Calu3 (cell line): ENCODE measurements at regions not wholly inside any gene's neighbourhood (a gene's known extent, or its start where the extent isn't known, plus 50 kb on each side); places are given as distances from the start of the nearest gene placed in this dataset.

ENCODE experiments used
- BruUV-seq: library from RNA; stranded (reverse); fragments of 400-500 nt; replicated peaks from 2 replicates; lab custom pipeline; 2021; lab: Mats Ljungman, UMichigan
- CTCF ChIA-PET: fragments of 300-600 bp; sonication (Branson Sonifier 250); formaldehyde crosslinking; loops from one replicate; lab custom pipeline; 2022; ENCODE audit warnings: antibody characterized with exemption; lab: Charles Lee
- DNase-seq: peaks from one replicate; pipeline ENCODE4 v3.0.0; 2022
- H3K27ac Mint-ChIP-seq: one replicate; pipeline ENCODE4 v1.8.0; 2022; ENCODE audit warnings: mixed read lengths; ENCODE audit not compliant: unreplicated experiment
- H3K27me3 Mint-ChIP-seq: one replicate; pipeline ENCODE4 v1.8.0; 2022; ENCODE audit warnings: mixed read lengths; ENCODE audit not compliant: unreplicated experiment
- H3K36me3 Mint-ChIP-seq: one replicate; pipeline ENCODE4 v1.8.0; 2022; ENCODE audit warnings: mild to moderate bottlenecking, moderate library complexity, mixed read lengths; ENCODE audit not compliant: insufficient read depth, unreplicated experiment
- H3K4me1 Mint-ChIP-seq: one replicate; pipeline ENCODE4 v1.8.0; 2022; ENCODE audit warnings: mild to moderate bottlenecking, low read depth, mixed read lengths; ENCODE audit not compliant: unreplicated experiment
- H3K4me3 Mint-ChIP-seq: one replicate; pipeline ENCODE4 v1.8.0; 2022; ENCODE audit warnings: mild to moderate bottlenecking, low read depth, moderate library complexity, mixed read lengths; ENCODE audit not compliant: unreplicated experiment
- H3K9me3 Mint-ChIP-seq: one replicate; pipeline ENCODE4 v1.8.0; 2022; ENCODE audit warnings: low read depth, mixed read lengths; ENCODE audit not compliant: unreplicated experiment
- intact Hi-C: fragments of 100-400 bp; cut with micrococcal nuclease; formaldehyde crosslinking; loops from one replicate; pipeline ENCODE4 v1.10.0; 2022; ENCODE audit not compliant: unreplicated experiment
- TF ChIP-seq, protein P1 (sequence below): fragments of 200-600 bp; IDR thresholded peaks from one replicate; pipeline ENCODE4 v1.8.0; 2022; ENCODE audit warnings: antibody characterized with exemption; ENCODE audit not compliant: unreplicated experiment

DNA sequence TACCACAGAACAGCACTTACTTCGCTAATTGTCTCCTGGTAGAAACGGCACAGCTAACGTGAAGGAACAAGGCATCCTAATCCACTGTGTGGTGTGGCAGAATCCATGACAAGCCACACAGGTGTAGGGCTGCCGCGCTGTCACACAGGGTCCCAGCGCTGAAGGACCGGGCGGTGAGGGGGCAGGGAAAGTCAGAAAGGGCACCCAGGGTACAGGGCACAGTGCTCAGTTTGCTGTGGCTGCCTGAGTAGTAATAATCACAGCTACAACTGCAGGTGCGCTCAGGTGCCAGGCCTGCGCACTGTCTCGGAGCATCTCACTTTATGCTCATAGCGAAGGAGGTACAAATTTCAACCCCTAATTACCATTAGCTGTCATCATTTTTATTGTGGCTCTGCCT lies 55.2 kb upstream of the CAB39 start:
- Mint-ChIP-seq H3K27ac (no peak overlapping the region), H3K9me3 (no peaks in the 10 kb centered on the region), H3K4me3 (no peak overlapping the region), H3K4me1 (no peaks in the 10 kb centered on the region), H3K36me3 (no peaks in the 10 kb centered on the region), H3K27me3 (no peaks in the 10 kb centered on the region)
- TF ChIP-seq, protein P1, sequence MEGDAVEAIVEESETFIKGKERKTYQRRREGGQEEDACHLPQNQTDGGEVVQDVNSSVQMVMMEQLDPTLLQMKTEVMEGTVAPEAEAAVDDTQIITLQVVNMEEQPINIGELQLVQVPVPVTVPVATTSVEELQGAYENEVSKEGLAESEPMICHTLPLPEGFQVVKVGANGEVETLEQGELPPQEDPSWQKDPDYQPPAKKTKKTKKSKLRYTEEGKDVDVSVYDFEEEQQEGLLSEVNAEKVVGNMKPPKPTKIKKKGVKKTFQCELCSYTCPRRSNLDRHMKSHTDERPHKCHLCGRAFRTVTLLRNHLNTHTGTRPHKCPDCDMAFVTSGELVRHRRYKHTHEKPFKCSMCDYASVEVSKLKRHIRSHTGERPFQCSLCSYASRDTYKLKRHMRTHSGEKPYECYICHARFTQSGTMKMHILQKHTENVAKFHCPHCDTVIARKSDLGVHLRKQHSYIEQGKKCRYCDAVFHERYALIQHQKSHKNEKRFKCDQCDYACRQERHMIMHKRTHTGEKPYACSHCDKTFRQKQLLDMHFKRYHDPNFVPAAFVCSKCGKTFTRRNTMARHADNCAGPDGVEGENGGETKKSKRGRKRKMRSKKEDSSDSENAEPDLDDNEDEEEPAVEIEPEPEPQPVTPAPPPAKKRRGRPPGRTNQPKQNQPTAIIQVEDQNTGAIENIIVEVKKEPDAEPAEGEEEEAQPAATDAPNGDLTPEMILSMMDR, result no peak
- BruUV-seq, result no TSS peak
- DNase-seq, result no peak
- CTCF ChIA-PET, result no interaction called here
- intact Hi-C loops, result no loop called here

- no peaks in the 10 kb centered on the region for H3K9me3 Mint-ChIP-seq
- H3K27me3 Mint-ChIP-seq, result no peaks in the 10 kb centered on the region
- intact Hi-C loops, result no loop called here
- no peak overlapping the region for H3K4me3 Mint-ChIP-seq
- H3K36me3 Mint-ChIP-seq, result no peaks in the 10 kb centered on the region
- no peaks in the 10 kb centered on the region for H3K4me1 Mint-ChIP-seq
- no peak overlapping the region for H3K27ac Mint-ChIP-seq
- TF ChIP-seq, protein P1, result no peak
- BruUV-seq, result no TSS peak
- DNase-seq, result no peak
- CTCF ChIA-PET, result no interaction called here
Measured at GRCh38 chr2:230657906-230658305, 54.7 kb upstream of the CAB39 start.

DNA sequence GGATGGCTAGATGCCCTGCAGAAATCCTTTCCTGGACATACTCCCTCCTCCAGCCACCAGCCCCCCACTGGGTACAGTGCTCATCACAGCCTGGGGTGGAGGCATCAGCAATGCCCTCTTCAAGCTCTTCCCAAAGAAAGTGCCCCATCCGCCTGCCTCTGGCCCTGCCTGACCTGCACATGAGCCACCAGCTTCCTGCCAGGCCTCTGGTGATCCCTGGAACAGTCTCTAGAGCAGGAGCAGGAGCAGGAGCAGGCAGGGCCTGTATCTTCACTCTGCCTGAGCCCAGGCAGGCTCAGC lies 54.1 kb upstream of the CAB39 start:
- Mint-ChIP-seq H3K4me3 (no peak overlapping the region), H3K4me1 (no peaks in the 10 kb centered on the region), H3K27me3 (no peaks in the 10 kb centered on the region), H3K36me3 (no peaks in the 10 kb centered on the region), H3K9me3 (no peaks in the 10 kb centered on the region), H3K27ac (no peak overlapping the region)
- DNase-seq, result no peak
- BruUV-seq, result no TSS peak
- intact Hi-C loops, result no loop called here
- CTCF ChIA-PET, result no interaction called here
- TF ChIP-seq, protein P1, result no peak

DNA sequence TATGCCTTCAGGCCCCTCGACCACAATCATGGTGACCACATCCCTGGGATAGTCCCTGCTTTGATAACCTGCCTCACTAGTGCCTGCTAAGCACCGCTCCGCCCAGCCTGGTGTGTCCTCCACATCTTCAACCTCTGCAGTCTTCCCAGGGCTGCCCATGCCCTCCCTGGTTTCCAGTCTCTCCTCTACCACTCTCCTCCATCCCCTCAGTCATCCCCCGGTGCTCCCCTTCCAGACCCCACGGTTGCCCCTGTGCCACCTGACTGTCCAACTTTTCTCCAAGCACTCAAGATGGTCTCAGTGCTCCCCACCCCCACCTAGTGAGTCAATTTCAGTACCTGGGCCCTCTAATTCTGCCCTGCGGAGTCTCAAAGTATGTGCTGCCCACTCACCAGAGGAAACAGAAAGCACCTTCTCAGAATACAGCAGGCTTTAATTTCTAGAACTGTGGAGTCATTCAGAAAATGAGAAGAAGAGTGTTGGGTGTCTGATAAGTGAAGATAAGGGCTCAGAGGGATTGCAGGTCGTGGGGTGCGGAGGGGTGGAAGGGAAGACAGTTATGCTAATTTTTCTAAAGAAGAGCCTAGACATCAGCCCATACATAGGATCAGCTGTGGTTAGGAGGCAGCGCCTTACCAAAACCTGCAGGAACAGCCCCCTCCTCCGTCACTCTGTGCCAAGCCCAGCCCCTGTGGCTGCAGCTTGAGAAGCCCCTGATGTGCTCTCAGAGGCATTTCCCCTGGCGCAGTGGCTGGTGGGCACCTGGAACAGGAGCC lies 53.6 kb upstream of the CAB39 start:
- Mint-ChIP-seq H3K27me3 (no peaks in the 10 kb centered on the region), H3K4me3 (no peak overlapping the region), H3K4me1 (no peaks in the 10 kb centered on the region), H3K27ac (no peak overlapping the region), H3K9me3 (no peaks in the 10 kb centered on the region), H3K36me3 (no peaks in the 10 kb centered on the region)
- TF ChIP-seq, protein P1, result no peak
- DNase-seq, result no peak
- no TSS peak for BruUV-seq
- CTCF ChIA-PET, result no interaction called here
- intact Hi-C loops, result no loop called here
